GM18517 (cell line): ENCODE measurements at regions not wholly inside any gene's neighbourhood (a gene's known extent, or its start where the extent isn't known, plus 50 kb on each side); places are given as distances from the start of the nearest gene placed in this dataset.

Experiments
- ATAC-seq: cut with Tn5 transposase; IDR thresholded peaks from one replicate; pipeline ENCODE4 v1.9.1; 2021; ENCODE audit warnings: mild to moderate bottlenecking, moderate library complexity; ENCODE audit not compliant: unreplicated experiment

GRCh38 chrX:9311421-9312160, 153.3 kb upstream of the TBL1X start:
- ATAC-seq = no peak

- peak; percentile 80 for ATAC-seq
Measured at GRCh38 chrX:9312922-9313867, 151.7 kb upstream of the TBL1X start.

GRCh38 chrX:9315086-9315485, 149.8 kb upstream of the TBL1X start:
- ATAC-seq = no peak

GRCh38 chrX:9316096-9316495, 148.8 kb upstream of the TBL1X start:
- no peak for ATAC-seq

DNA sequence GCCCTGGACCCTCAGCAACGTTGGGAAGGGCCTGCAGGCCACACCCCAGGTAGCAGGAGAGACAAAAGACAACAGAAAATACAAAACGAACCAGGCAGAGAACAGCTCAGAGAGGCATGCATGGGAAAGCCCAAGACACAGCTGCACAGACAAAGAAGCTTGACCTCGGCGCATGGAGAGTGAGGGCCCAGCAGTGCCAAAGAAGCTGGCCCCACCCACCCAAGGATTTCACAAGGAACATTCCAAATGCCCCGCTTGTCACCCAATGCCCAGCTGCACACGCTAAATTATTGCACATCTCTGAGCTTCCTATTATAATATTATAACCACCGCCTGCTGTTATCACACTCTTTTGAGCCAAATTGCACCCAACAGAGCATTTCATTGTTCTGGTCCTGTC, 147.7 kb upstream of the TBL1X start:
- ATAC-seq = no peak

GRCh38 chrX:9318213-9318612, 146.6 kb upstream of the TBL1X start:
- ATAC-seq = no peak

DNA sequence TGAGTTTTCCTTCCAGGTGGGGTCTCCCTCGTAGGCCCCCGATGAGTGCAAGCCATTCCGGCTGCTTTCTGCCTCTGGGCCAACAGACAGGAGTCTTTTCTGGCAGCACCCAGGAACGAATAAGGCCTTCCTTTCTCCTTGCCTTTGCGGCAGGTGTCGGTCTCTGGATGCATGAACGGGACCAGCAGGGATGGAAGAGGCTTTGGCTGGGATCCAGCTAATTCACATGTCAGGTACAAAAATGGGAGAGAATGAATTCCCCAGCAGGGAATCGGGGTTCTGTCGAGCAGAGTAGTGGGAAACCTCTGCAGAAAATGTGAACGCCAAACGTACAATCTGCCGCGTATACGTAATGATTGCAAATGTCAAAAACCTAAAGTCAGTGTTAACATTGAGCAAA, 146.1 kb upstream of the TBL1X start:
- ATAC-seq = no peak

GRCh38 chrX:9320940-9321339, 143.9 kb upstream of the TBL1X start:
- ATAC-seq = no peak

GRCh38 chrX:9324676-9325075, 140.2 kb upstream of the TBL1X start:
- ATAC-seq = no peak

GRCh38 chrX:9326369-9326768, 138.5 kb upstream of the TBL1X start:
- no peak for ATAC-seq

DNA sequence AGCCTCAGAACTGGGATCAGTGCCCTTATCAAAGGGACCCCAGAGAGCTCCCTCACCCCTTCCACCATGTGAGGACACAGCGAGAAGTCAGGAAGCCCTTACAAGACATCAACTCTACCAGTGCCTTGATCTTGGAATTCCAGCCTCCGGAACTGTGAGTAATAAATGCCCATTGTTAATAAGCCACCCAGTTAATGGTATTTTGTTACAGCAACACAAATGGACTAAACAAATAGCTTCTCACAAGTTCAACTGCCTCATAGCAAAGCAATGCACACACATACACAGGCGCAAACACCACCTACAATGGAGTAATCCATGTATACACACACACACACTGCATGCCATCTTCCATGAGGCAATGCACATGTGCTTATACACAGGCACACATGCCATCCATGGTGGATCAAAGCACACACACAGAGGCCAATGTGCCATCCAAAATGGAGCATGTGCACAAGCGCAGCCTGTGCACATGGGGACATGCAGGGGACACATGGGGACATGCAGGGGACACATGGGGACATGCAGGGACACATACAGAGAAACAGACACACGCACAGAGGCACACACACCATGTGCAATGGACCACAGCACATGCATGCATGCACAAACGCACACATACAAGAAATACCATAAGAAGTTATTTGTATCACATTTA, 137.6 kb upstream of the TBL1X start:
- ATAC-seq = no peak

- ATAC-seq = no peak
Measured at GRCh38 chrX:9327747-9328145, 137.1 kb upstream of the TBL1X start.

- no peak for ATAC-seq
Measured at GRCh38 chrX:9329056-9329455, 135.8 kb upstream of the TBL1X start.

DNA sequence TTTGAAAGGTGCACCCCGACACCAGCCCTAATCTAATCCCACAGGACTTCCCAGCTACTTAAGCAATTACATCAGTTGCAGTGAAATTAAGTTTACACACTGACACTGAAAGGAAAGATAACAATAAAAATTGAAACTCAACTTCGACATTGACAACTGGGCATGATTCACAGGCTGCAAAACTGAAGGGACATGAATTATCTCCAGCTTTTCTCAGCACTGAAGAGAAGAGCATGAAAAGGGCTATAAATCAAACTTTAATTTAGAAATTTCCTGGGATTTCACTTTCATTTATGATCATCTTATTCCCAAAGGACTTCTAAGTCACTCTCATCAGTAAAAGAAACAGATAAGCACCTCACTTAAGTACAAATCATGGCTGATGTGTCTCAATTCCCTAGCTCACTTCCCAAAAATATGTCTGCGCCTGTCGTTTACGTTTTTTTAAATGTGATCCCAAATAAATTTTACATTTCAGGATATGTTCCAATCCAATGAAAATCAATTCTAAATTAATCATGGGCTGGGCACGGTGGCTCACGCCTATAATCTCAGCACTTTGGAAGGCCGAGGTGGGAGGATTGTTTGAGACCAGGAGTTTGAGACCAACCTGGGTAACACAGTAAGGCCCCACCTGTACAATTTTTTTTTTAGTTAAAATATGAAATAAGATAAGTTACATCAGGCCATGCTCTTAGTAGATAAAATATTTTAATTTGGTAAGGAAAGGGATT, 134.4 kb upstream of the TBL1X start:
- ATAC-seq = no peak

DNA sequence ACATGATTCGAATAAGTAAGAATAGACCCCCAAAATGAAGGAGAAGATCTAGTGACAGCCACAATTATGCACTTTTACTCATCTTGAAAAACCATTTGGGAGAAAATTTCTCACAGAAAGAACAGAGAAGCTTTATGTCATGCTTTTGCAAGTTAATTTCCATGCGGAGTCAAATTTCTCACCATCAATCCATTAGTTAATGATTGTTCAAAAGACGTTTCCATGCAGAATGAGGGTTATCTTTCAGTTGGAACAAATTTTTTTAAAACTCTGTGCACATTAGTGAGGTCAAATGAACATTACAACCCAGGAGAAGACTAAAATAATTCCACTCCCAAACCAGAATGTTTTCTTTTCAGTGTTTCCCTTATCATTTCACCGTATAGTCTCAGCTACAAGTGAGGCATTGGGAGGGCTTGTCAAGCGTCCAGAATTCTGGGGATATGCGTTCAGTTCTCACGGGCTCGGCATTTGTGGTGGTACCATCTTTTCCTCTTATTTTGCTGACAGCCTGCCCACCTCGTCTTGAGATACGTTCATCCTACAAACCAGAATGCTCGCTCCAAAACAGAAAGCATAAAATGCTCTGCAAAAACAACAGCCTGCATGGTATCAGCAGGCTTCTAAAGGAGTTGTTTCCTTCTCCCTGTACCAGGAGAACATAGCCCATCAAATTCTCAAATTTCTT, 130.8 kb upstream of the TBL1X start:
- ATAC-seq = no peak

- no peak for ATAC-seq
Measured at GRCh38 chrX:9335251-9335650, 129.6 kb upstream of the TBL1X start.

DNA sequence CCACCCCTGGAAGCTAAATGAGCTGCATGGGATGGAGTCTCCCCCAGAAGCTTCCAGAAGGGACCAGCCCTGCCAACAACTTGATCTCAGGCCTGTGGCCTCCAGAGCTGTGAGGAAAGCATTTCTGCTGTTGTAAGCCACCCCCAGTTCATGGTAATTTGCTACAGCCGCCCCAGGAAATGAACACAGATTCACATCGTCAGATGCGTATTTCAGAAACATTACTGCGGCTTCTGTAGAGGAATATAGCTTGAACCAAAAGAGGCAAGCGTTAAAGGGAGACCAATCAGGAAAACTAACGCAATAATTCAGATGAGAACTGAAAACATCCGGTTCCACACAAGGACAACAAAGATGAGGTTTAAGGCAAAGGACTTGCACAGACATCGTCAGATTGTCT, 128.4 kb upstream of the TBL1X start:
- no peak for ATAC-seq

- ATAC-seq = no peak
Measured at GRCh38 chrX:9337046-9337445, 127.8 kb upstream of the TBL1X start.

- ATAC-seq = no peak
Measured at GRCh38 chrX:9338986-9339385, 125.9 kb upstream of the TBL1X start.
